PFSK-1 (cell line): ENCODE measurements at regions not wholly inside any gene's neighbourhood (a gene's known extent, or its start where the extent isn't known, plus 50 kb on each side); places are given as distances from the start of the nearest gene placed in this dataset.

Experiments used
- POLR2AphosphoS5 ChIP-seq: IDR thresholded peaks from 2 replicates; pipeline ENCODE4 v1.6.1; 2012; ENCODE audit warnings: low read depth, mild to moderate bottlenecking, control low read depth, low read length, moderate library complexity
- TAF1 ChIP-seq: IDR thresholded peaks from 2 replicates; pipeline ENCODE4 v1.6.1; 2012; ENCODE audit warnings: low read length, control low read depth, borderline replicate concordance; ENCODE audit not compliant: insufficient read depth
- TF ChIP-seq, protein P1 (sequence below), 2 experiments: IDR thresholded peaks; 2 replicates each; pipeline versions ENCODE4 v1.6.1 to v1.8.0; 2011 to 2012; ENCODE audit warnings: low read depth in 2 of 2, low read length in 2 of 2, control low read depth in 1 of 2, inconsistent platforms in 1 of 2, mild to moderate bottlenecking in 1 of 2, moderate library complexity in 1 of 2; ENCODE audit not compliant: insufficient read depth in 1 of 2

DNA sequence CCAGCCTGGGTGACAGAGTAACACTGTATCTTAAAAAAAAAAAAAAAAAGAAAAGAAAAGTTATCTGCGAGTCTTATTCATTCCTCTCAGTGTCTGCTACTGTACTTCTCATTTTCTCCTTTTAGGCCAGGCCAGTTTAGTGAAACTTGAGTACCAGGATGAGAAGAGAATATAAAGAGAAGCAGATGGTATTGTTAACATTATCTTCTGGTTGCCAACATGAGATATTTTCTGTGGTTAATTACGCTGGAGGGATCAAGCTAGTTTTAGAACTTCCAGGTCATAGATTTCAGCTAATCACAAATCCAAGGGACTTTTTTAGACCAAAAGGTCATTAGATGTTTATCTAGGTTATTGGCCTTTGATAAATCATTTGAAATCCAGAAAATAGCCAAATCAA, 252.6 kb upstream of the SMIM30 start:
- no peak for TF ChIP-seq TAF1
- TF ChIP-seq POLR2AphosphoS5, result no peak
- TF ChIP-seq, protein P1, sequence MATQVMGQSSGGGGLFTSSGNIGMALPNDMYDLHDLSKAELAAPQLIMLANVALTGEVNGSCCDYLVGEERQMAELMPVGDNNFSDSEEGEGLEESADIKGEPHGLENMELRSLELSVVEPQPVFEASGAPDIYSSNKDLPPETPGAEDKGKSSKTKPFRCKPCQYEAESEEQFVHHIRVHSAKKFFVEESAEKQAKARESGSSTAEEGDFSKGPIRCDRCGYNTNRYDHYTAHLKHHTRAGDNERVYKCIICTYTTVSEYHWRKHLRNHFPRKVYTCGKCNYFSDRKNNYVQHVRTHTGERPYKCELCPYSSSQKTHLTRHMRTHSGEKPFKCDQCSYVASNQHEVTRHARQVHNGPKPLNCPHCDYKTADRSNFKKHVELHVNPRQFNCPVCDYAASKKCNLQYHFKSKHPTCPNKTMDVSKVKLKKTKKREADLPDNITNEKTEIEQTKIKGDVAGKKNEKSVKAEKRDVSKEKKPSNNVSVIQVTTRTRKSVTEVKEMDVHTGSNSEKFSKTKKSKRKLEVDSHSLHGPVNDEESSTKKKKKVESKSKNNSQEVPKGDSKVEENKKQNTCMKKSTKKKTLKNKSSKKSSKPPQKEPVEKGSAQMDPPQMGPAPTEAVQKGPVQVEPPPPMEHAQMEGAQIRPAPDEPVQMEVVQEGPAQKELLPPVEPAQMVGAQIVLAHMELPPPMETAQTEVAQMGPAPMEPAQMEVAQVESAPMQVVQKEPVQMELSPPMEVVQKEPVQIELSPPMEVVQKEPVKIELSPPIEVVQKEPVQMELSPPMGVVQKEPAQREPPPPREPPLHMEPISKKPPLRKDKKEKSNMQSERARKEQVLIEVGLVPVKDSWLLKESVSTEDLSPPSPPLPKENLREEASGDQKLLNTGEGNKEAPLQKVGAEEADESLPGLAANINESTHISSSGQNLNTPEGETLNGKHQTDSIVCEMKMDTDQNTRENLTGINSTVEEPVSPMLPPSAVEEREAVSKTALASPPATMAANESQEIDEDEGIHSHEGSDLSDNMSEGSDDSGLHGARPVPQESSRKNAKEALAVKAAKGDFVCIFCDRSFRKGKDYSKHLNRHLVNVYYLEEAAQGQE (IDR thresholded peaks at IDR 0.05; ENCODE audit: insufficient read depth in 1 of 2, low read depth in 2 of 2, low read length in 2 of 2), result no peak
